DMS53 treated with DMSO at 0.1 percent for 48 hours (cell line): ENCODE measurements at regions not wholly inside any gene's neighbourhood (a gene's known extent, or its start where the extent isn't known, plus 50 kb on each side); places are given as distances from the start of the nearest gene placed in this dataset.

ENCODE experiments used
- DNase-seq: peaks from one replicate; lab custom pipeline; 2025; ENCODE audit not compliant: unreplicated experiment; lab: John Stamatoyannopoulos, UW

- no peak for DNase-seq
Observed at GRCh38 chr21:20661745-20662422, 336.3 kb upstream of the NCAM2 start.

DNA sequence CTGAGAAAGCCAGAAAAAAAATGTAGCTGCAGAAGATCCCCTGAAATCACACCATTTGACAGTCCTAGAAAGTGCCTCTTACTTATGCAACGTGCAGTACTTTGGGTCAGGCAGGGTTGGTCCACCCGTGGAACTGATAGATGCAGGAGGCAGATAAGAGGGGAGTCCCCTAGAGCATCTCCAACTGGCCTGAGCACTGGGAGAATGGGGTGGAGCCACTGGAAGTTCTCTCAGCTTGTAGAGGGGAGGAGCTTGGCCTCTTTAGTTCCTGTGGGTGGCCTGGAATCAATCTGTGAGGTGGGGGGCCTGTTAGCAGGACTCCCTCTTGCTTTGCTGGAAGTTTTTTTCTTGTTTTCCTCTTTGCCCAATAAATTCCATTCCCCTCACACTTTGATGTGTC lies 335.7 kb upstream of the NCAM2 start:
- no peak for DNase-seq

DNA sequence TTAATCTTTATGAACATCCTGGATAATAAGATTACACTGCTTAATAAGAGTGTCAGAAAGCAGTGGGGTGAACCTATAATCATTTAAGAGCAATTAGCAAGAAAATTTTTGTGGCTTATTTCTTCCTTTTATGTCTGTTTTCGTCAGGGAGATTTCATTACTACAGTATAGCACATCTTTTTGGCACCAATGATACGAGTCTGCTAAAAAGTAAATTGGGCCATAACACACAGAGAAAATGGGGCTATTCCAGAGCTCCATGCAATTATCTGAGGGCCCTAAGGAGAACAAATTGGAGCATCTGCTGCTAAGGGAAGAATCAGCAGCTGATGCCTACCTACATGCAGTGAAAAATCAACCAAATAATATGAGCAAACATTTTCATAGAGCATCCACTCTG lies 330.3 kb upstream of the NCAM2 start:
- no peak for DNase-seq

GRCh38 chr21:20685475-20685874 lies 312.7 kb upstream of the NCAM2 start:
- no peak for DNase-seq

DNA sequence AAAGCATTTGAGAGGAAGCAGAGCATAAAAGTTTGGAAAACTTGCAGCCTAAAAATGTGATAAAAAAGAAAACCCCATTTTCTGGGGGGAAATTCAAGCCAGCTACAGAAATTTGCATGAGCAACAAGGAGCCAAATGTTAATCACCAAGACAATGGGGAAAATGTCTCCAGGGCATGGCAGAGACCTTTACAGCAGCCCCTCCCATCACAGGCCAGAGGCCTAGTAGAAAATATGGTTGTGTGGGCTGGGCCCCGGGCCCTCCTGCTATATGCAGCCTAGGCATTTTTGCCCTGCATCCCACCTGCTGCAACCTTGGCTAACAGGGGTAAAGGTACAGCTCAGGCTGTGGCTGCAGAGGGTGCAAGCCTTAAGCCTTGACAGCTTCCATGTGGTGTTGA lies 299.6 kb upstream of the NCAM2 start:
- DNase-seq: no peak

DNA sequence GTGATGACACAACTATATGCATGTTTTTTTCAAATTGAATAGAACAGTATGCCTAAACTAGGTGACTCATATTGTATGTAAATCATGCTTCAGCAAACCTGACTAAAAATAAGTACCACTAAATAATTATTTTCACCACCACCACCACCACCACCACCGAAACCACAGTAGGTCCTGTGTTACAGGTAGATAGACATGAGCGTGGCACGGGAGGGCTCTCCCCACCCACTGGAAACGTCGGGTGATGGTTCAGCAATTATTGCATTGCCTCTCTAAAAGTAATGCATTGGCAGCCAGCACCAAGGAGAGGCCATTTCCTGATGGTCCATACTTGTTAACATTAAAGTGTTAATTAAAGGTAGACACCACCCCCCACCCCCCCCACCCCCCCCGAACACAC lies 297.0 kb upstream of the NCAM2 start:
- no peak for DNase-seq

- DNase-seq: no peak
Observed at GRCh38 chr21:20703112-20703767, 295.0 kb upstream of the NCAM2 start.

DNA sequence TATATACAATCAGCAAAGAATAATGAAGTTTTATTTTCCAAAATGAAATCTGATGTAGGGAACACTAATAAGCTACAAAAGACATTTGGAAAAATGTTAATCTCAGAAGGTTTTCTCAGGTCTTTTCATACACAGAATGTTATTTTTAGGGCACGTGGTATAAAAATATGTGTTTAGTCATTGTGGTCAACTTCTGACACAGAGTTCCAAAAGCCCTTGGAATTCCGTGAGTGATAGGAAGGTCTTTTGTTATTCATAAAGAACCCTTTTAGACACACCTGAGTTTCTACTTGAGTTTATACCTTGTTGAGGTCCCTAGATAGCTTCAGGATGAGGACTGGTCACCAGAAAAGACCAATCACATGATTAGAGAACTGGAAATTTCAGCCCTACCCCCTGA lies 277.6 kb upstream of the NCAM2 start:
- no peak for DNase-seq

- no peak for DNase-seq
Observed at GRCh38 chr21:20721151-20721550, 277.1 kb upstream of the NCAM2 start.

GRCh38 chr21:20728691-20729090 lies 269.5 kb upstream of the NCAM2 start:
- no peak for DNase-seq

GRCh38 chr21:20729376-20729775 lies 268.8 kb upstream of the NCAM2 start:
- DNase-seq: no peak

- no peak for DNase-seq
Observed at GRCh38 chr21:20730441-20730840, 267.8 kb upstream of the NCAM2 start.

DNA sequence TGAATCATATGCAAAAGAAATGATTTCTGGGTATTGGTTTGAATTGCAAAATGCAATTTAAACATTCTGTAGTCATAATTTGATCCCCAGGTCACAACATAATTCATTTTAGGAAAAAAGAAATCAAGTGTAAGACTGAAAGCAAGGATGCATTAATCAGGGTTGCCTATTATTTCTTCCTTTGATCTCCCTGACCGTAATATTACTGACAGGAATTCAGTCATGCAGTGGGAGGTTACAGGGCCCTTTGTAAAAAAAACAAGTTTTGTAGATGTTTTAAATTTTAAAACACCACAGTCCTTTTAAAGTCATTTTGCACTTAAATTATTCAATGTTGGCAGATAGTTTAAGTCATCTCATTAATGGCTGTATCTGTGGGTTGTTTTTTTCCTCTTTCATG lies 263.0 kb upstream of the NCAM2 start:
- no peak for DNase-seq

DNA sequence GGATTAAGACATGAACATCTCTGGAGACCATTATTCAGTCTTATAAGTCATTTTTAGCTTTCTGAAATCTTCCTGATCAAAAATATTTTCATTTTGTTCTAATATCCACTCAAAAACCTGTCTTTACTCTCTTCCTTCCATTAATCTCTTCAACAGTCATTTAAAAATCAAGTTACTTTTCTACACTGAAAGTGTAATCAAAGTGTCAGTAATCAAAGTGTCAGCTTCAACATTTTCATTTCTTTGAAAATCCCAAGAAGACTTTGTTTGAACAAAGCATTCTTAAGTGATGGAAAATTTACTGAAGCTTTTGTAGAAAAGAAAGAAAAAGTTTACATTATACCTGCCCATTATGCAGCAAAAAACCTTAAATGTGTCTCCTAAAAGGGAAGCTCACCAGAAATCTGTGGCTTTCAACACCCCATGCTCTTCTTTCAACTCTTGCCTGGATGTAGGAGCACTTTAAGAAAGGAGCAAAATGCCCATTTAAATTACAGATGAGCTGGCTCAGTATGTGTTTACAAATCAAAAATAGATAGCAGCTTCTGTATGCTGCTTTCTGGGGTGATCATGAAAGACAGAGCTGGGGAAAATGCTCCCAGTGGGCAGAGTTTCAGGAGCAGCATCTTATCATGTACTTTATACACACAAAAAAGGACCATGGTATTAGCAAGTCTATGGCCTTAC lies 260.8 kb upstream of the NCAM2 start:
- DNase-seq: no peak

GRCh38 chr21:20739421-20739820 lies 258.8 kb upstream of the NCAM2 start:
- no peak for DNase-seq

DNA sequence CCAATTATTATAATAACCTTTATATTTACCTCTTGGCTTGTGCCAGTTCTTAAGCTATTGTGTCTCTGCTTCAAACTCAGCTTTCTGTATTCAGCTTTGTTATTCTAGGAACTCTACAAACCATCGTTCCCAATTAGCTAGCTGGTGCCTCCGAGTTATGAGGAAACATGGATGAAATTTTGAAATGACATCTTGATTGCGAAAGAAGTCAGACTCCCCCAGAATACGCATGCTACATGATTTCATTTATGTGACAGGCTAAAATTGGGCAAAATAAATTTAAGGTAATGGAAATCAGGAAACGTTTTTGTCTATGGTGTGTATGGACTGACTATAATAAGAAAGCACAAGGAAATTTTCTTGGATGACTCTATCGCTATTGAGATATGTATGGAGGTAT lies 256.8 kb upstream of the NCAM2 start:
- no peak for DNase-seq

DNA sequence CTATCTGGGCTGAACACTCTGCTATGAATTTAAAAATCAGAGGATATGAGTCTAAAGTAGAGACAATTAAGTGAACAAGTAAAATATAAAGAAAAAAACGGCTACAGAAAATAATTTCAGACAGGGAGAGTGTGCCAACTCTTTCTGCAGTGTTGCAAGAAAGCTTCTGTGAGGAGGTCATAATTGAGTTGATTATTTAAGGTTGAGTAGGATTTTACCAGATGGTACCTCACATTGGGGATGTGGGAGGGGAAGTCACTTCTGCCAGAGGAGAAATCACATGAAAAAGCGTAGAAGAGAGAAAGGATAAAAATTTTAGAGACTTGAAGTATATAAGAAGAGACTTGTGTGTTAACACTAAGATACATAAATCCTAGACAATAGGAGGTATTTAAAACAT lies 238.0 kb upstream of the NCAM2 start:
- DNase-seq: no peak

DNA sequence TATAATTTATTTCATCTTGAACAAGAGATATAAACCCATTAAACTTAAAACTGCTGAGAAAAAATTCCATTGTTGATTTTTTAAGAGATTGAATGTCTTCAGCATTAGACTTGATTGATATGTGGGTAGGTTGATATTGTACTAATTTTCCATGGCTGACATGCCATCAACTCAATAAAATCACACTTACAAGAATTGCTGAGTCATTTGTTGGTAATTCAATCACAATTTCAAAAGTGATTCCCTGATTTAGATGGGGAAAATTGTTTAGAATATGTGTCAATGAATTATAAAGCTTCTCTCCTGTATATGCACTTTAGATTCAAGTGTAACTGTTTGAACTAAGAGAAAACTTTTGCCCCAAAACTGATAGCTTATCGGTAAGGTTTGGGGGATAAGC lies 223.5 kb upstream of the NCAM2 start:
- DNase-seq: no peak

- DNase-seq: no peak
Observed at GRCh38 chr21:20779321-20779720, 218.9 kb upstream of the NCAM2 start.

DNA sequence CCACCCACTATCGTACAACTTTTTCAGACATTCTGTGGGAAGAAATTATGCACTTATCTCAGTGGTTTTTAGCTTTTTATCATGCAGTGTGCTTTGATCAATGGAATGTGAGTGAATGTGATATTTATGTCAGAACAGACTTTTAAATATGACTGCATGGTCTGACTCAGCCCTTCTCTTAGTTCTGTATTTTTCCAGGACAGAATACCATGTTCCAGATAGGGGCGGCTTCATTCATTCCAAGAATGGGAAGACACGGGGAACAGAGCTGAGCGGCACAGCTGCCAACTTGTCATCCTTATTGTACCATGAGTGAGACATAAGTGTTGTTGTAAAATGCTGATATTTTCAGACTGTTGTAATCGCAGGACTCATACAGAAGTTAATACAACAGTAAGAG lies 214.6 kb upstream of the NCAM2 start:
- no peak for DNase-seq

DNA sequence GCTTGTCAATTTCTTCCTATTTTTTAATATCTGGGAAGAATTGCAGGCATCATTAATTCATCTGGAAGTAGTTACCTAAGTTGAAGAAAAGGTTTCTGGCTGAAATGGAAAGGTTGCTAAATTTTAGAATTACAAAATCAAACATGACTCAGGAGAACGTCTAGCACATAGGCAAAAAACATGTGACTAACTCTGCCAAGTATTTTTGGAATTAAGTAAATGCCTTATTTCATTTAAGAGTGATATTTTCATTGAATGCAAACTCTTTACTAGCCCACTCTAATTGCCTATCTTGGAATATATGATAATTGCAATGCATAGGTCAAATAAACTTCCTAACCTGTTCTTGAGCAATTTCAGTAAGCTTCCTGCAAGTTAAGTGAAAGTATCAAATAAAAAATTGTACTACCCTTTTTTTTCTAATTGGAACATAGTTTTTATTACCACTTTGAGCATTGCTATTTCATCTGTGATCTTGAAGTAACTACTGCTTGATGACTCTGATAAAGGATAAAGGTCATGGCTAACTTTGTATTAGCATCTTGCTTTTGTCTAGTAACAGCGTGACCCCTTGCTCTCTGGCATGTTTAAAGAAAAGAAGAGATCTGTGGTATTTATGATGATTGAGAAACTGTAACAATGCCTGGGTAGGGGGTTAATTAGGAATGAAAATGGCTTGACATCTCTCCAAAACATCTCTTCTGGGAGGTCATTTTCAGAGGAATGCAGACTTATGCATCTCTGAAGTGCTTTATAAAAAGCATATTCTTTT lies 208.3 kb upstream of the NCAM2 start:
- no peak for DNase-seq

GRCh38 chr21:20800106-20800505 lies 198.1 kb upstream of the NCAM2 start:
- DNase-seq: no peak
